ENCODE measurements at regions not wholly inside any gene's neighbourhood (a gene's known extent, or its start where the extent isn't known, plus 50 kb on each side); places are given as distances from the start of the nearest gene placed in this dataset.
"Not testable (repeated sequence)": the region's sequence is repeated elsewhere in the genome, so short reads cannot be mapped to it uniquely, and the experiment has no call there.

DNA sequence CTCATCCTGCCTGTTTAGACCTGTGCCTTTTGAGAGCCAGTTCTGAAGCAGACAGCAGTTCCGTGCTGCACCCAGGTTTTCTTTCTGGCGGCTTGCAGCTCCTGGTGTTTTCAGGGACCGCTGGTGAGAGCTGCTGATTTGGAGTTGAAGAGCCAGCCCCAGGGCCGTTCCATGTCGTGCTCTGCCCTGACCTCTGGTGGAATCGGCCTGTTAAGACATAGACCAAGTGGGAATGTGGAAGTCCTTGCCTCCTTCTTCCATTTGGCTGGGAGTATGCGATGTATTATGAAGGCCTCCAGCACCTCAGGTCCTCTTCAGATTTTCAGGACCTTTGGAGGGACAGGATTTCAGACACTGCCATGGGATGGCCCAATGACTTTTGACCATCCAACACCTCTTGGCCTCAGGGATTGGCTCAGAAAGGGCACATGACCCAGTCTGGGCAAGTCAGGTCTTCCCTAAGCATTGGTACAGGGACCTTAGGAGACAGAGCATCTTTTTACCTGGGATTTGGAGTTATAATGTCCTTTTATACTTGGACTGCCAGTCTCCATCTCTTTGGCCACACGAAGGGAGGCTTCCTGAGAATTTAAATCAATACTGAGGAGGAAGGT lies 136.1 kb upstream of the CLINT1 start:
- peak; percentile 51 for DNase-seq

DNA sequence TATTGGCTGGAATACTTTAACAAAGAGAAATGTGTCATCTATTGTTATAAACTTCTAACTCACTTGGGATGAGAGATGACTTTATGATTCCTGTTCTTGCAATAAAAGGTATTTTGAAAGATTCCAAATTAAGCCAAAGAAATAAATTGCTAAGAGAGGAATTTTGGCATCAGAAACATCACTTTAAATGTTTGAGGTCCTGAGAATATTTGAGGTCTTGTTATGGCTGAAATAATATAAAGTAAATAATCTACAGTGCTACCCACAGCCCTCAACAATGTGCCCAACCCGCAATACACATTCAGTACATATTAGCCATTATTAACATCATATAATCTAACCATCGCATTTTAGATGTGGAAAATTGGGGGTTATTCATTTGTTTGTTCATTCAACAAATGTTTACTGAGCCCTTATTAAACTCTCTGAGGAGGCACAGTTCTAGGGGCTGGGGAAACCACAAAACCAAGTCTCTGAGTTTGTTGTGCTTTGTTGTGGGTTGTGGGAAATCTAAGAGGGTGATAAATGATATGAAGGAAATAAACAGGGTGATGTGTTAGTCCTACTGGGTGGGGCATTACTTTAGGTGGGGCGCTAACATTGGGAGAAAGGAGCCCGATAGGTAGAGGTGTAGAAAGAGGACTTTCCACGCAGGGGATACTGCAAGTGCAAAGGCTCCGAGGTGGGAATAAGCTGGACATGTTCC lies 135.2 kb upstream of the CLINT1 start:
- no peak for DNase-seq

DNA sequence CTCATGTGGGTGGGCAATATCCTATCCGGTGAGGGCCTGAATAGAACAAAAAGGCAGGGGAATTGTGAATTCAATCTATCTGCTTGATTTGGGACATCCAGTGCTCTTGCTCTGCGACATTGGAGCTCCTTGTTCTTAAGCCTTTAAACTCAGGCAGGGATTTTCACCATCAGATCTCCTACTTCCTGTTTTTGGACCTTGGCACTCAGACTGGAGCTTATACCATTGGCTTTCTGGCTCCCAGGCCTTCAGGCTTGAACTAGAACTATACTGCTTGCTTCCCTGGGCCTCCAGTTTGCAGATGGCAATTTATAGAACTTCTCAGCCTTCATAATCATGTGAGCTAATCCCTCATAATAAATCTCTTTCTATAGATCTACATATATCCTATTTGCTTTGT lies 134.3 kb upstream of the CLINT1 start:
- DNase-seq = no peak

DNA sequence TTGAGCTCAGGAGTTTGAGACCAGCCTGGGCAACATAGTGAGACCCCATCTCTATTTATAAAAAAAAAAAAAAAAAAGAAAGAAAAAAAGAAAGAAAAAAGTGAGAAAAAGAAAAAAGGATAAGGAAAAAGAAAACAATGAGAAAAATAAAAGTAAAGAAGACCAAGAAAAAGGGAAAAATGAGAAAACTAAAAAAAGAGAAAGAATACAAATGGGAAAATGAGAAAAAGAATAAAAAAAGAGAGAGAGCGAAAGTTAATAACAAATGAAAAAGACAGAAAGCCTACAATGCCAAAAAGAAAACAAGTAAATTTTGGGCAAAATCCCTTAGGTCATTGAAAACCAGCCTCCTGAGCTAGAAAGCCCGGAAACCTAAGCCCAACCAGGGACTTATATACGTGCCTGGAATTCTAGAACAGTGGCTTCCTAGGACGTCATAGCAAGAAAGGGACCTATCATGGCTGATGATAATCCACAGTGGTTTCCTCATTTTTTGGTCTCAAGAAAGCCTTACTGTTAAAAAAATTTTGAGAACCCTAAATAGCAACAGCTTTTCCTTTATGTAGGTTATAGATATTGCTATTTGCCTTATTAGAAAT lies 131.7 kb upstream of the CLINT1 start:
- no peak for DNase-seq

DNA sequence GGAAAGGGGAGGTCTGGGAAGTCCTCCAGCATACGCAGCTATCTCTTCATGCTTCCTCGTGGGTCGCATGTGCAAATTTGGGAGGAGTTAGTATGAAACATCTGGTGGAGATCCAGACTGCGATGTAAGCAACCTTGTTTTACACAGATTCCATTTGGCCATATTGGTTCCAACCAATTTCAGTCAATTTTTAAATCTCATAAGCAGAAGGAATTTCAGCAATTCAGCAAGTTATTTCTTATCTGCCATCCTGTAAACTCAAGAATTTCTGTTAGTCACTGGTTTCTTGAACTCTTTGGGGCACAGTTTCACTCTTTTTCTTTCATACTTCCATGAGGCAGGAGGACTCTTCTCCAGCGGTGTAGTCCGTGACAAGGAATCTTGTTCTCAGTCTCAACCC lies 130.4 kb upstream of the CLINT1 start:
- no peak for DNase-seq

DNA sequence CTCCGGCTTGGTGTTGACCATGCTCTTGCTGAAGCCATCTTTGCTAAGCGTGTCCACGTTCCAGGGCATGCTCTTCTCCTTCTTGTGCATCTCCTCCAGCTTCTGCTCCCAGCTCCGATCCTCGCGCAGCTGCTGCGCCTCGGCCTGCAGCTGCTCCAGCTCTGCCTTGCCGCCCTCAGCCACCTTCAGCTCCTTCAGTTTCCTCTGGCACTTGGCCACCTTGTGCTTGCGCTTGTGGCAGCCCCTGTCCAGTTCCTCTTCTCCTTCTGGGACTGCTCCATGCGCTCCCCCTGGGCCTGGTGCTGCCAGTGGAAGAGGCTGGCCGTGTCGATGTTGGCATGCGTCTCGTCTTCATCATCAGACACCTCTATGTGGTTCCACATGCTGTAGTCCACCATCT lies 128.3 kb upstream of the CLINT1 start:
- DNase-seq = no peak

DNA sequence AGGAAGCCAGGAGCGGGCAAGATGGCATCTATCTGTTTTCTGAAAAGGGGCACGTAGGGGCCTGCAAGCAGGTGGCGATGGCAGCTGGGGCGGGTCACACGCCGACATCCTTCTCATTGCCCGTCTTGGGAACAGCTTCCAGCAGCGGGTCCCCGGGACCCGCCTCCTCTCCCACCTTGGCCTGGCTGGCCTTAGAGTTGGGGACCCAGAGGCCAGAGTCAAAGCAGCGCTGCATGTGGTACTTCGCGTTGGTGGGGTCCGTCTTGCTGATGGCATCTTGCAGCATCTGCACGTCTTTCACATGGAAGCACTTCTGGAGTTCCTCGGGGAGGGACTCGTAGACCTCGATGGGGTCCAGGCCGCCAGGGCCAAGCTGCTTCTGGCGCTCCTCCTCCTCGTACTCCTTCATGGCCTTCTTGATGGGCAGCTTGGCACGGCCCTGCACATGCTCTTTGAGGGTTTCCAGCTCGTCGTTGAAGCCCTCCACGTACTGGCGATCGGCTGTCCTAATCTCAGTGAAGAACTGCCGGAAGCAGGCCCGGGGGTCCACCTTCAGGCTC lies 127.6 kb upstream of the CLINT1 start:
- no peak for DNase-seq

DNA sequence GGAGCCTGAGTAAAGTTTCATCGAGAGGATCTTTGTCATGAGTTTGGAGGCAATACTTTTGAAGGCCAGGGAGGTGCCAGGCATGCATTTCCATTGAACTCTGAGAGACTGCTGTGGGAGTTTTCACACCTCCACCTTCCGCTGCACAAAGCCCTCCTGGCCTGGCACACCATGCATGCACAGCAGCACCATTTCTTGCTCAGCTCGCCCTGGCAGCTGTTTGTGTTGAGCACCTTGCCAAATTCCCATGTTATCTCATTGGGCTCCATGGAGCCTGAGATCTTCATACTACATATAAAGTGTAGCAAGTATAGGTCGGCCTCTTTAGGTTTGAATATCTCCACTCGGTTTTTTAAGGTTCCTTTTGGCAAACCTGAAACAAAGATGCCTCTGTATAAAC lies 125.7 kb upstream of the CLINT1 start:
- DNase-seq = no peak

DNA sequence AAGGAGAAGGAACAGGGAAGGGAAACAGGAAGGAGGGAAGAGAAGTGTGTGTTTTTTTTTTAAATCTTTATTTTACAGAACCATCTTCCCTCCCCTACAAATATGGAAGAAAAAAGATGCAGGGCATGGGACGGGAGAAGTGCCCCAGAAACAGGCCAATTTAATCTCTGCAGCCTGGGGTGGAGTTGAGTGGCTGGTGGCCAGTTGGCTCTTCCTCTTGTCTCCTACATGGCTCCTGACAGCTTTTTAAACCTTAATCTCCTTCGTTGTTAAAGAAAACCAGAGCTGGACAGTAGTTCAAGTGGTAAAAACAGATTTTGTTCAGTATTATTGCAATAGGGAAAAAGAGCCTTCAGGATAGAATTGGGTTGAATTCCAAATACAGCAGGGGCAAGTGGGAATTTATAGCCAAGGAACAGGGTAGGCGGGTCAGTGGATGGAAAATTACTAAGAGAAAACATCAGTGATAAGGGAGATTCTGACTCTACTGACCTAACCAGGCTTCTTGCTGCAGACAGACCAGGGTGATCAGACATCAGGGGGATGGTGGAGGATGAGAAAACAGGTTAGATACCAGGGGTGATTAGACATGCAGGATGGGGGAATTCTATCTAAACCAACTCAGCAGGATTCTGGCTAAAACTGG lies 125.1 kb upstream of the CLINT1 start:
- no peak for DNase-seq

DNA sequence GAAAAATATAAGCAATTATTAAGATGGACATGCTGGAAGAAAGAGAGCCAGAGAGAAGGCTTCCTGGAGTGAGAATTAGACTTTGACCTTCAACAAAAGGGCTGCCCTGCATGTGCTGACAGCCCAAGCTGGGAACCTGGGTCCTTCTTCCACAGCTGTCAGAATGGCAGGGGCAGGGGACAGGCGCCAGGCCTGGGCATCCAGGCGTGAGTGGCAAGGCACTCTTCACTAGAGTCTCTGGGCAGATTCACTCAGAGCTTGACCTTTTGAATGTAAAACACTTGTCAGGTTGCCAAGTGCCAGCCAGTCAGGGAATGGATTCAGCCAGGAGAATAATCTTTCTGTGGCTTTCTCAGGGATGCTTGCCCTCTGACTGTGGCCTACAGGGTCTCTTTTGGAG lies 119.1 kb upstream of the CLINT1 start:
- no peak for DNase-seq

DNA sequence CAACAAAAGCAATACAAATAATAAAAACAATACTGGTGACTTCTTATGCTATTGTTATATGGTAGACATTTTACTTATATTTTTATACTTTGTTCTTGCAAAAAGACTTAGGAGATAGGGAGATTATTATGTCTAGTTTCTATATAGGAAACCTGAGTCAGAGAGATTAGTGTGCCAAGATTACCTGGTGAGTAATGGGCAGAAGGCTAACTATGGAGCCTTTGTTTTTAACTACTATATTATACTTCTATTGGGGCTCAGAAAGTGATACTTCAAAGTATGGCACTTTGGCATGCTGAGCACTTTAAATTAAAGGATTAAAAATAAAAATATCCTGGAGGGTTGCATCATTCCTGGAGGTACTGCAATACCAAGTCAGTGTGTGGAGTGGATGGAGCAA lies 117.5 kb upstream of the CLINT1 start:
- DNase-seq = no peak

DNA sequence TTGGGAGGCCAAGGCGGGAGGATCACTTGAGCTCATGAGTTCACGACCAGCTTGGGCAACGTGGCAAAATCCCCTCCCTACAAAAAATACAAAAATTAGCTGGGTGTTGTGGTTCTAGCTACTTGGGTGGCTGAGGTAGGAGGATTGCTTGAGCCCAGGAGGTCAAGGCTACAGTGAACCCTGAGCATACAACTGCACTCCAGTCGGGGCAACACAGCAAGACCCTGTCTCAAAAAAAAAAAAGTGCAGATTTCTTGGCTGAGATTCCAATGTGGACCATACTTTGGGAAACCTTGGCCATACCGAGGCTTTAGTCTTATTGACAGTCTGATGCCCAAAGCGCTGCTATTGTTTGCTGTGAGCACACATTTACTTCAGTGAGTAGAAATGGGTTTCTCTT lies 113.6 kb upstream of the CLINT1 start:
- DNase-seq = no peak

DNA sequence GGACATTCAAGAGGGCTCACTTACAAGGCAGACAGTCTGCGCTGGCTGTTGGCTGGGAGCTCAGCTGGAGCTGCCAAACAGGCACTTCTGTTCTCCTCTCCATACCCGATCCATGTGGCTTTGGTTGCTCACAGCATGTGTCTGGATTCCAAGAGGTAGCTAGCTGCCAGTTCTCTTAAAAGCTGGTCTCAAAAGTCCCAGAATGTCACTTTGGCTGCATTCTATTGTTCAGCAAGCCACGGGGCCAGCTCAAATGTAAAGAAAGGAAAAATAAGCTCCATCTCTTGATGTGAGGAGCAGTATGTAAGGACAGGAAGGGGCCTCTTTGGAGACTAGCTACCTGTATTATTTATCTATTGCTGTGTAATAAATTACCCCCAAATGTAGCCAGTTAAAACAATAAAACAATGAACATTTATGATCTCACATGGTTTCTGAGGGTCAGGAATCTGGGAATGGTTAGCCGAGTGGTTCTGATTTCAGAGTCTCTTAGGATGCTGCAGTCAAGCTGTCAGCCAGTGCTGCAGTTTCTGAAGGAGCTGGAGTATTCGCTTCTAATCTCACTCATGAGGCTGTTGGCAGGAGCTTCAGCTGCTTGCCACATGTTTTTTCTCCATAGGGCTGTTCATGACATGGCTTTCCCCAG lies 112.7 kb upstream of the CLINT1 start:
- DNase-seq = no peak

DNA sequence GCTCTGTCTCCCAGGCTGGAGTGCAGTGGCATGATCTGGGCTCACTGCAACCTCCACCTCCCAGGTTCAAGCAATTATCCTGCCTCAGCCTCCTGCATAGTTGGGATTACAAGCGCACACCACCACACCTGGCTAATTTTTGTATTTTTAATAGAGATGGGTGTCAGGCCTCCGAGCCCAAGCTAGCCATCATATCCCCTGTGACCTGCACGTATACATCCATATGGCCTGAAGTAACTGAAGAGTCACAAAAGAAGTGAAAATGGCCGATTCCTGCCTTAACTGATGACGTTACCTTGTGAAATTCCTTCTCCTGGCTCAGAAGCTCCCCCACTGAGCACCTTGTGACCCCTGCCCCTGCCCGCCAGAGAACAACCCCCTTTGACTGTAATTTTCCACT lies 109.6 kb upstream of the CLINT1 start:
- DNase-seq = not testable (repeated sequence)

DNA sequence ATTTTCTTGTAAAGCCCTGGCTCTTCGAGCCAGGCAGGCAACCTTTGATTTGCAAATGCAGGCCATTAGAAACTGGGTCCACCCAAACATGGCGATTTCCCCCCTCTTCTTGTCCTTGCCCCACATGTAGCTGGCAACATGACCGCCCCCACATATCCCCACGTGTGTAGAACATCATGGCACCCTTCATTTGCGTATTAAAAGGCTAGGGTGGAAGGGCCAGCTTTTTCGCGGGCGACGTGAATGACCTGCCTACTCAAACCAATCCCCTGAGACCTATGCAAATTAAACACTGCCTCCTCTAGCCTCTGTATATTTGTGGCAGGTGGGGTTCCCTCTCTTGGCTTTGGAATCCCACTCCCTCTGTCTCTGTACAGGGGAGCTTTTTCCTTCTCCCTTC lies 107.0 kb upstream of the CLINT1 start:
- no peak for DNase-seq

DNA sequence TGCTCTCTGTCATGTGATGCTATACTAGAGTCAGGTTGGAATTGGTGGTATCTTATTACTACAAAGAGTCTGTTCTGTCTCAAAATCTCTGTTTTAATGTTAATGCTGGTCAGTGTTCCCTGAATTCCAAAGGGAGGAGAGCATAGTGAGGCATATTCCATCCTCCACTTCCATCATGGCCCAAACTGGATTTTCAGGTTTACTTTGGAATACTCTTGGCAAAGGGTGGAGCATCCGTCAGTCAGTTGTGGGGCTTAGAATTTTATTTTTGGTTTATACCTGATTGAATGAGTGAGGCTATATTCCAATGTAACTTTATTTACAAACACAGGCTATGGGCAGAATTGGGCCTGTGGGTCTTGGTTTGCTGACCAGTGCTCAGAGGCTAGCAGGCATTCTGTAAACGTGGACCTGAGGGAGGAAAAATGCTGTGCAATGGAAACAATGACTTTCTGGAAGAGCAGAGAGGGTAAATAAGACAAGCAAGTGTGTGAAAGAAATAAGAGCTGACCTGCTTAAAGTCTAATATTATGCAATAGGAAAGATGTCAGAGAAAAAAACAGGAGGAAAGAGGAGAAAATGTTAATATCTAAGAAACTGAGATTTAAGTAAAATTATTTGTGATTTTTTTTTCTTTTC lies 106.2 kb upstream of the CLINT1 start:
- no peak for DNase-seq

DNA sequence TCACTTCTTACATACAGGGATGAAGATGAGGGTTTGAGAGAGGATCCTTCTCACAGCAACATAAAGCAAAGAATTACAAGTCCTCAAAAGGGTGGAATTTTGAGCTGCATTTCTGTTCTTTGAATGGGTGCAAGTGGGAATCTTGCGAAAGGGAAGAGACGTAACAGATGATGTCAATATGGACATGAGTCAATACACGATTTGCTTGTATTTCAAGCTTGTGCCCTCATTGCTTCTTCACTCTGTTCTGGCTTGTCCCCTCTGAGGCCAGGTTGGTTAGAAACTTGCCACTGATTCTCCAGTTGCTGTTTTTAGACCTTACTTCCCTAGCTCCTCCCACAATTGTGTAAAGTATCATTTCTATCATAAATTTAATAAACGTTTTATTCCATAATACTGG lies 104.8 kb upstream of the CLINT1 start:
- no peak for DNase-seq

DNA sequence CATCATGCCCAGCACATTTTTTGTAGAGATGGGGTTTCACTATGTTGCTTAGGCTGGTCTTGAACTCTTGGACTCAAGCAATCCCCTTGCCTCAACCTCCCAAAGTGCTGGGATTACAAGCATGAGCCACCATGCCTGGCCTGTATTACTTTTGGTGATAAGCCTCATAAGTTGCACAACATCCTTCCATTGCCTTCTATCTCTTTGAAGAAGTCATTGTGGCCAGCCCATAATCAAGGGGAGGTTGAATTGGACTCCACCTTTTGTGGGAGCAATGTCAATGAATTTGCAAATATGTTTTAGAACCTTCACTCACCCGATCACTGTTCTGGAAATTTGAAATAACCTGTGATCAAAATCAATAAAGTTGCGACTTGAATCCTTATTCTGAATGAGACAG lies 104.3 kb upstream of the CLINT1 start:
- no peak for DNase-seq

DNA sequence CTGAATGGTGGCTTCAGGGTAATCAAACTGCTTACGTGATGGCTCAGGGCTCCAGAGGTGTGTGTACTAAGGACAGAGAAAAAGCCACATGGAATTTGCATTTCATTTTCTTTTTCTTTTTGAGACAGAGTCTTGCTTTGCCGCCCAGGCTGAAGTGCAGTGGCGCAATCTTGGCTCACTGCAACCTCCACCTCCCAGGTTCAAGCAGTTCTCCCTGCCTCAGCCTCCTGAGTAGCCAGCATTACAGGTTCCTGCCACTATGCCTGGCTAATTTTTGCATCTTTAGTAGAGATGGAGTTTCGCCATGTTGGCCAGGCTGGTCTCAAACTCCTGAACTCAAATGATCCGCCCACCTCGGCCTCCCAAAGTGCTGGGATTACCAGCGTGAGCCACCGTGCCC lies 103.7 kb upstream of the CLINT1 start:
- not testable (repeated sequence) for DNase-seq

DNA sequence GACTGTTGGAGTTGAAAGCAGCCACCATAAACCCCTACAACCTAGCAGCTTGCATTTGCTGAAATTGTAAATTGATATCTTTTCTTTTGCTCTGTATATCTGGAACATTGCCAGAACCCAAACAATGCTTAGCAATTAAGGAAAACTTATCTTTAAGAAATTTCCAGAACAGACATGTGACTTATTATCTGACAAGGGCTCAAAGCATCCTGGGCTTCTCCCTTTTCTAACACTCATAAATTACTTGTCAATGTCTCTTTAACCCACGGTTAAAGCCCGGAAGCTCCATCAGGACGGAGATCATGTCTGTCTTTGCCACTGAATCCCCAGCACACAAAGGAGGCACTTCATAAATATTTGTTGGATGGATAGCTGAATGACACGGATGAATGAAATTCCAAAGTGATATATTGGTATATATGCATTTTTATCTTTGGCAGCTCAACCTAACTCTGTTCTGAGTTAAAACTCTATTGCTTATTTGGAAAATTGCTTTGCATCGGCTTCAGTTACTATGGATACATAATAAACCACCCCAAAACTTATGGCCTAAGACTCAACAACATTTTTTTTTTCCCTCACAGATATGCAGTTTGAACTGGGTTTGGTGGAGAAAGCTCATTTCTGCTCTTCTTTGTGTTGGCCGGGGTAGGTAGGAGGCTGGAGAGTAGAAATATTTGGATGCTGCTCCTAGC lies 103.1 kb upstream of the CLINT1 start:
- DNase-seq = no peak

DNA sequence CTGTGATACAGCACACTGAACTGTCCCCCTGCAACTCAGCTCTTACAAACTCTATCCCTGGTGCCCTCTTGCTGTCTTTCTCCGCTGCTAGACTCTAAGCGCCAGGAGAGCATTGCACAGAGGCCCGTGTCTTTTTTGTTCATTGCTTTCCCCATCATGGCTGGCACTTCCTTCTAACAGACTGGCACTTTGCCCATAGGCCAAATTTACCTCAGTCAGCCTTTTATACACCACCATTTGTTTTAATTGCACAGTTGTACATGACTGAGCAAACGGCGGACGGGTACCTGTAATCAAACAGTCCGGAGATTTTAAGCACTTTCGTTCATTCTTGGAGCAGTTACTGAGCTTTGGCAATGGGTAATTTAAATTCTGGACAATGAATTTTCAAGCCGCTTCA lies 102.2 kb upstream of the CLINT1 start:
- DNase-seq = no peak

DNA sequence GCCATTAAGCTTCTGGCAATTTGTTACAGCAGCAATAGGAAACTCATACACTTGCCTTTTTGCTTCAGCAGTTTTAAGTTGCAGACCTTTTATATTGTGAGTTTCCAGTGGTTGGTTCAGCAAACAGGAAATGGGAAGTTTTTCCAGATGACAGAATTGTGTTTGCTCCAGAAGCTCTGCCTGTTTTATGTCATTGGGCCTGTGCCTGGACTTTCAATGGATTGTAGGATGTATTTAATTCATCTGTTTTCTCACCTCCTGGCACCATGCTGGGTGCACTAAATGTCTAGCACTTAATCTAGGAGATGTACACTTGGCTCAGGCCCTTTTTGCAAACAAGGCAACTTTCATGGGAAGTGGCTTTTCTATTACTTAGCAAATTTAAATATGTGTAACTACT lies 100.4 kb upstream of the CLINT1 start:
- no peak for DNase-seq

Measured in kidney glomerular epithelial cell (primary cell).